ENCODE measurements at regions not wholly inside any gene's neighbourhood (a gene's known extent, or its start where the extent isn't known, plus 50 kb on each side); places are given as distances from the start of the nearest gene placed in this dataset.

- TF ChIP-seq OSR1 (CRISPR knock-in tag; IDR thresholded peaks at IDR 0.05) (no peak), CSDC2 (CRISPR knock-in tag; IDR thresholded peaks at IDR 0.05) (no peak), ISL1 (CRISPR knock-in tag; IDR thresholded peaks at IDR 0.05) (no peak), TCF4 (CRISPR knock-in tag; IDR thresholded peaks at IDR 0.05; ENCODE audit: borderline replicate concordance) (no peak), ARNTL (CRISPR knock-in tag; IDR thresholded peaks at IDR 0.05; ENCODE audit: borderline replicate concordance, low read depth) (no peak), ZFP30 (CRISPR knock-in tag; IDR thresholded peaks at IDR 0.05) (no peak), ESRRG (CRISPR knock-in tag; IDR thresholded peaks at IDR 0.05) (no peak), PPARA (CRISPR knock-in tag; IDR thresholded peaks at IDR 0.05; ENCODE audit: borderline replicate concordance) (no peak), SNAI2 (CRISPR knock-in tag; IDR thresholded peaks at IDR 0.05) (no peak), BACH2 (CRISPR knock-in tag; IDR thresholded peaks at IDR 0.05; ENCODE audit: borderline replicate concordance) (no peak), CSRNP3 (CRISPR knock-in tag; IDR thresholded peaks at IDR 0.05) (no peak), ZNF8 (CRISPR knock-in tag; IDR thresholded peaks at IDR 0.05) (no peak), ZC3H10 (CRISPR knock-in tag; IDR thresholded peaks at IDR 0.05) (no peak), CREB5 (CRISPR knock-in tag; IDR thresholded peaks at IDR 0.05; ENCODE audit: low read depth) (no peak), ZFP3 (CRISPR knock-in tag; IDR thresholded peaks at IDR 0.05) (no peak), RARB (CRISPR knock-in tag; IDR thresholded peaks at IDR 0.05) (no peak), ZNF70 (CRISPR knock-in tag; IDR thresholded peaks at IDR 0.05) (no peak), GLIS3 (CRISPR knock-in tag; IDR thresholded peaks at IDR 0.05) (no peak)
- TF ChIP-seq, protein P1, sequence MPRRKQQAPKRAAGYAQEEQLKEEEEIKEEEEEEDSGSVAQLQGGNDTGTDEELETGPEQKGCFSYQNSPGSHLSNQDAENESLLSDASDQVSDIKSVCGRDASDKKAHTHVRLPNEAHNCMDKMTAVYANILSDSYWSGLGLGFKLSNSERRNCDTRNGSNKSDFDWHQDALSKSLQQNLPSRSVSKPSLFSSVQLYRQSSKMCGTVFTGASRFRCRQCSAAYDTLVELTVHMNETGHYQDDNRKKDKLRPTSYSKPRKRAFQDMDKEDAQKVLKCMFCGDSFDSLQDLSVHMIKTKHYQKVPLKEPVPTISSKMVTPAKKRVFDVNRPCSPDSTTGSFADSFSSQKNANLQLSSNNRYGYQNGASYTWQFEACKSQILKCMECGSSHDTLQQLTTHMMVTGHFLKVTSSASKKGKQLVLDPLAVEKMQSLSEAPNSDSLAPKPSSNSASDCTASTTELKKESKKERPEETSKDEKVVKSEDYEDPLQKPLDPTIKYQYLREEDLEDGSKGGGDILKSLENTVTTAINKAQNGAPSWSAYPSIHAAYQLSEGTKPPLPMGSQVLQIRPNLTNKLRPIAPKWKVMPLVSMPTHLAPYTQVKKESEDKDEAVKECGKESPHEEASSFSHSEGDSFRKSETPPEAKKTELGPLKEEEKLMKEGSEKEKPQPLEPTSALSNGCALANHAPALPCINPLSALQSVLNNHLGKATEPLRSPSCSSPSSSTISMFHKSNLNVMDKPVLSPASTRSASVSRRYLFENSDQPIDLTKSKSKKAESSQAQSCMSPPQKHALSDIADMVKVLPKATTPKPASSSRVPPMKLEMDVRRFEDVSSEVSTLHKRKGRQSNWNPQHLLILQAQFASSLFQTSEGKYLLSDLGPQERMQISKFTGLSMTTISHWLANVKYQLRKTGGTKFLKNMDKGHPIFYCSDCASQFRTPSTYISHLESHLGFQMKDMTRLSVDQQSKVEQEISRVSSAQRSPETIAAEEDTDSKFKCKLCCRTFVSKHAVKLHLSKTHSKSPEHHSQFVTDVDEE (CRISPR knock-in tag; IDR thresholded peaks at IDR 0.05): no peak
- TF ChIP-seq, protein P2, sequence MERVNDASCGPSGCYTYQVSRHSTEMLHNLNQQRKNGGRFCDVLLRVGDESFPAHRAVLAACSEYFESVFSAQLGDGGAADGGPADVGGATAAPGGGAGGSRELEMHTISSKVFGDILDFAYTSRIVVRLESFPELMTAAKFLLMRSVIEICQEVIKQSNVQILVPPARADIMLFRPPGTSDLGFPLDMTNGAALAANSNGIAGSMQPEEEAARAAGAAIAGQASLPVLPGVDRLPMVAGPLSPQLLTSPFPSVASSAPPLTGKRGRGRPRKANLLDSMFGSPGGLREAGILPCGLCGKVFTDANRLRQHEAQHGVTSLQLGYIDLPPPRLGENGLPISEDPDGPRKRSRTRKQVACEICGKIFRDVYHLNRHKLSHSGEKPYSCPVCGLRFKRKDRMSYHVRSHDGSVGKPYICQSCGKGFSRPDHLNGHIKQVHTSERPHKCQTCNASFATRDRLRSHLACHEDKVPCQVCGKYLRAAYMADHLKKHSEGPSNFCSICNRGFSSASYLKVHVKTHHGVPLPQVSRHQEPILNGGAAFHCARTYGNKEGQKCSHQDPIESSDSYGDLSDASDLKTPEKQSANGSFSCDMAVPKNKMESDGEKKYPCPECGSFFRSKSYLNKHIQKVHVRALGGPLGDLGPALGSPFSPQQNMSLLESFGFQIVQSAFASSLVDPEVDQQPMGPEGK (CRISPR knock-in tag; IDR thresholded peaks at IDR 0.05; ENCODE audit: borderline replicate concordance): no peak
- ATAC-seq: no peak
These were observed 482.5 kb upstream of the UBE2E2 start for GRCh38 chr3:22720596-22720995.

- ATAC-seq: no peak
- TF ChIP-seq TCF4 (CRISPR knock-in tag; IDR thresholded peaks at IDR 0.05; ENCODE audit: borderline replicate concordance): peak; percentile 55
- TF ChIP-seq, protein P1 (CRISPR knock-in tag; IDR thresholded peaks at IDR 0.05): no peak
- TF ChIP-seq PPARA (CRISPR knock-in tag; IDR thresholded peaks at IDR 0.05; ENCODE audit: borderline replicate concordance): no peak
These were observed 478.7 kb upstream of the UBE2E2 start for GRCh38 chr3:22724420-22724819.

DNA sequence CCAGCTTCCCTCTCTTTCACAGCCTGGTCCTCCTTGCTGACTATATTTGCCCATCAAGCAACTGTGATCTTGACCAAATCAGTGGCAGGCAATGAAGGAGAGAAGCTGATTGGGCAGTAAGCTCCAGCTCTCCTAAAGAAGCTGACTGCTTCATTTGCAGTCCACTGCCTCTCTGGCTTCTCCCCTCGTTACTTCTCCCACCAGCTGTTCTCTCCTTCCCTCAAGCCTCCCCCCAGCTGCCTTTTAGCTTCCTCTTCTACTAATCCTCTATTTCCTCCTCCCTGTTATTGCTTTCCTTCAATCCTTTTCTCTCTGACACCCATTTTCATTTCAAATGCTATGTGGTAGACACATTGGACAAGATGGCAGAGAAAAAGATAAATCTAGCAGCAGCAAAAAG lies 474.7 kb upstream of the UBE2E2 start:
- TF ChIP-seq BACH2 (CRISPR knock-in tag; IDR thresholded peaks at IDR 0.05; ENCODE audit: borderline replicate concordance) (no peak), PPARA (CRISPR knock-in tag; IDR thresholded peaks at IDR 0.05; ENCODE audit: borderline replicate concordance) (no peak)
- no peak for ATAC-seq

All from SK-N-SH treated with all-trans-retinoic acid at 6 μM for 48 hours (cell line).